ENCODE measurements at regions not wholly inside any gene's neighbourhood (a gene's known extent, or its start where the extent isn't known, plus 50 kb on each side); places are given as distances from the start of the nearest gene placed in this dataset.

DNA sequence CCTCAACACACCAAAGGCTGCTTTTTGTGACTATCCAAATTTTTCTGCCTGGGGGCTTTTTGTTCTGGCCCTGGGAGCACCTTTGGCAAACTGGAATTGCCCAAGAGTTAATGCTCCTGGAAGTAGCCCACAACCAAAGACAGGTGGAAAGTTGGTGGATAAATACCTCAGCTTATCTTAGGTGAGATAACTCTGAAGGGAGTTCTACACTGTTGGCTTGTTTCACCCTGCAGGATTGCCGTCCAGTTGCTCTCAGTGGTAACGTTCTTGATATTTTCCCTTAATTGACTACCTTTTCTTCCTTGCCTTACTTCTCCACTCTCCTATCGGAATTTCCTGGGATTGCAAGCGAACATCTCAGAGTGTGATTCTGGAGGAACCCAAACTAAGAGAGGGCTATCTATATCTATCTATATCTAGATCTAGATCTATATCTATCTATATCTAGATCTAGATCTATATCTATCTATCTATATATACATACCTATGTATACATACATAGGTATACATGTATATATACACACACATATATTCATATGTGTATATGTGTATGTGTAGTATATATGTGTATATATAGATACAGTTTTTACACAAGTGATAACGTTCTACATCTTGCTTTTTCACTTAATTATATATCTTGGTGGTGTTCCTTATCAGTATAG, 82.6 kb upstream of the DHX15 start:
- no peak for DNase-seq (ENCODE audit: low spot score)

DNA sequence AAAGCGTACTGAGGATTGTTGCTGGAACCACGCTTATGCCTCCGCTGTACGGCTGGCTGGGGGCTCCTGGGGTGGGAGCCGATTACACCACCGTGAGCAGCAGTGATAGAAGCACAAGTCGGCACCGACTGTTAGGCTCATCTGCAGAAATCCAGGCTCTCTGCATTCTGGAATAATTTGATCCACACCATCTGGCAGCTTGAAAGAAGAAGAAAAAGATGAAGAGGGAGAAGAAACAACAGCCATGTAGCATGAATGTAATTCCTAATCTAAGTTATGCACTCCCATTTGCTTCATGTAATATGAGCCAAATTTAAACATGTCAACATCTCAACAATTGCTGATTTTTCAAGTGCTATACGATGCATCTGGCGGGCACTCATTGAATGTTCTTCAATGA, 84.6 kb upstream of the DHX15 start:
- DNase-seq (ENCODE audit: low spot score), result no peak

DNA sequence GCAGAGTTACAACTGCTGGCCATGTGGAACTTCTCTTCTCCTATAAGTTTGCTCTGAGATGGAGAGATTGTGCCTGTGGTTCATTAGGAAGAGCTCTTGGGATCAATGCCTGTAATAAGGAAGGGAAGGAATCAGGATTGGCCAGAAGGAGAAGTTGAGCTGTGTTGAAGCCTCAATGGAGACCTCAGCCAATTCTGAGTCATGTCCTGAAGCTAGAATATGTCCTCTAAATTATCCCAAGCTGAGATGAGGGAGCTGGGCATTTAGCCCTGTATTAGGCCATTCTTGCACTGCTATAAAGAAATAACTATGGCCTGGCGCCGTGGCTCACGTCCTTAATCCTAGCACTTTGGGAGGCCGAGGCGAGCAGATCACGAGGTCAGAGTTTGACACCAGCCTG, 85.4 kb upstream of the DHX15 start:
- no peak for DNase-seq (ENCODE audit: low spot score)

DNA sequence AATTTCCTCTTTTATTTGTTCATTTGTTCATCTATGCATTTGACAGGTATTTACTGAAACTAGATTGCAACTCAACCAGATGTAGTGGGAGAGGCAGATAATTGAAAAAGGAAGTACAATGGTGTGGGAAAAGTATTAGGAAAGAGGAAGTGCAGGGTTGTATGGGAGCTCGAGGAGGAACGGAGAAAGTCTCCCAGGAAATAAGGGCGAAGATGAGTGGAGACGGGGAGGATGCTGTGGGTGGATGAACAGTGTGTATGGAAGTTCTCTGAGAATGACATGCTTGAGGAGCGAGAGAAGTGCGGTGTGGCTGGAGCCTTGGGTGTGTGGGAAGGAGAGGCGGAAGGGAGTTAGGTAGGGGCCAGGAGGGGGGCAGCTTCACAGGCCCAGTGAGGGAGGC, 87.5 kb upstream of the DHX15 start:
- no peak for DNase-seq (ENCODE audit: low spot score)

DNA sequence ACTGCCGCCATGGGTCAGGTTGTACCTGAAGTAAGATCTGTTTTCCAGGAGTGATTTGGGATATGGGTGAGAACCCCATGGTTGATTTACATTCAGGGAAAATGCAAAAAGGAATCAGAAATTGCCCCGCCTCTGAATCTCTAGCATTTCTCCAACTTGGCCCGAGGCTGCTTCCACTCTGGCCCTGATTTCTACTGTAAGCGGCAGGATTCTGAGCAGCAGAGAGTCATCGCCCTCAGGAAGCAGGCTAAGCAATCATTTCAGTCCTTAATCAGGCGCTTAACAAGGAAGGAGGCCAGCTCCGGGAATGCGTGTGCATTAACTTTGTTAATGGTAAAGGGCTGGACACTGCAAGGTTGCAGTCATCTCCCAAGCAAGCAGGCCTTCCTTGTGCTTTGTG, 88.5 kb upstream of the DHX15 start:
- no peak for DNase-seq (ENCODE audit: low spot score)

DNA sequence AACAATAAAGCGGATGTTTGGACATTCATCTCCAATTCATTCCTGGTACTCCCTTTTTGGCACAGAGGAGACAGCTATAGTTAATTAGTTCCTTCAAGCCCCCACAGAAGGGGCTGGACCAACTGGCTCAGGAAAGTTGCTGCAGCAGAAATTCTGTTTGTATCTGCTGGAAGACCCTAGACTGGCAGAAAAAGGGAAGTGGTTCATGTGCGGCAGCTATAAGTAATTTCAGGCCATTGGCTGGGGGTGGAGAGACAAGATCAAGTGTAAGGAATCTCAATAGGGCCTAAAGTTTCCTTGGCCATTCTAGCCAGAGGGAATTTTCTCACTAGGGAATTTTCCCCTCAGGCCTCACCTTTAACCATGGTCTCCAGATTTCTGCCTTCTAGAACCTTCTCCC, 89.9 kb upstream of the DHX15 start:
- DNase-seq (ENCODE audit: low spot score), result no peak

DNA sequence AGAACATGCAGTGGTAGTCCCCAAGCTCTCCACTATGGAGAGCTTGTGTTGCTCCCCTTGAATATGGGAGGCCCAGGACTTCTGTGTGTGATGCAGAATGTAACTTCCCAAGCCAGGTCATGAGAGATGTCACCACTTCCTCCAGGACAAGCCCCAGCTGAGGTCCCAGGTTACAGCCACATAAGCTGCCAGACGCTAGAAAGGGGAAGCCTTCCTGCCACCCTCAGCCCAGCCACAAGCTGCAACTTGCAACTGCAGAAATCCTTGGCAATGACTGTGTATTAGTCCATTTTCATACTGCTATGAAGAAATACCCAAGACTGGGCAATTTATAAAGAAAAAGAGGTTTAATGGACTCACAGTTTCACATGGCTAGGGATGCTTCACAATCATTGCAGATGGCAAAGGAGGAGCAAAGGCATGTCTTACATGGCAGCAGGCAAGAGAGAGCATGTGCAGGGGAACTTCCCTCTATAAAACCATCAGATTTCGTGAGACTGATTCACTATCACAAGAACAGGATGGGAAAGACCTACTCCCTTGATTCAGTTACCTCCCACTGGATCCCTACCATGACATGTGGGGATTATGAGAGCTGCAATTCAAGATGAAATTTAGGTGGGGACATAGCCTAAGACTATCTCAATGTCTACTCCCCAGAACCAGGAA, 91.5 kb upstream of the DHX15 start:
- DNase-seq (ENCODE audit: low spot score), result no peak

DNA sequence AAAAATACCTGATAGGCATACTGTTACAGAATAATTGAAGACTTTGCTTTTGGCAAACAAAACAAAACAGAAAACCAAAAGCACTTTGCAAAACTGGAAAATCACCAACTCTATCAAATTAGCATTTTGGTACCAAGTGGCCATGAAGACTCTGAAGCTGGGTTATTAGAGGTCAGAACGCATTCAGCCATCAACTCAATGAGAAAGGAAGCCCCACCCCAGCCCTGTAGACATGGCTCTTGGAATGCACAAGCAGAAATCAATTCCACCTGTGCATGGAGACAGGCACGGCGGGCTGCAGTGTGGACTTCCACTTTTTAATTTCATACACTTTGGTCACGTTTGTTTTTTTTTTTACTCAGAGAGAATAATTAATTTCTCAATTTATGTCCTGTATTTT, 93.6 kb upstream of the DHX15 start:
- DNase-seq (ENCODE audit: low spot score), result no peak

DNA sequence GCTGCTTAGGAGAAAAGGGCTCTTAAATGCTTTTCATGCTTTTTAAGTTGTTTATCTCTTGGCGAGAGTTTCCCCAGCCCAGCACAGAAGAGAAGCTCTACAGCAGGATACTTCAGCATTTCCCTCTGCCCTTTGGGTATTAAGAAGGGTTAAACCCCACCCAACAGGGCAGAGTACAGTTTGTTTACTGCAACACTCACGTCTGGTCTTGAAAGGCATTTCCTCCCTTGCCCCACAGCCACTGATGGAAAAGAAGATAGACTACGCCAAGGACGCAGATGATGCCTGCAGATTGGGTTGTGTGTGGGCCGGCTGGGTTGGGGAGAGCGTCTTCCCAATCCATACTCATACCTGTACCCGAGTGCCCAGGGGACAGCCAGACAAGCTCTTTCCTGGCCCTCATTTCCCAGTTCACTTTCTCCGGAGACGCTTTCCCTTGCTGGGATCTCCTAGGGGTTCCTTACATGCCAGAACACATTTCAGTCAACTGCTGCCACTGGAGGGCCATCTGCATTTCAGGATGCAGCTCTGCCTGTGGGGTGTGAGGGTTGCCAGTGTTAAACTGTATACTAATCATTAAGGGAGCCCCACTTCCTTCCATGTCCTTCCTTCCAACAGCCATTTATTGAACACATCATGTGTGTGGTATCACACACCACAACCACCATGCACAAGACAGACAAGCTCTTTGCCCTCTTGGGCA, 96.5 kb upstream of the DHX15 start:
- DNase-seq (ENCODE audit: low spot score), result no peak

DNA sequence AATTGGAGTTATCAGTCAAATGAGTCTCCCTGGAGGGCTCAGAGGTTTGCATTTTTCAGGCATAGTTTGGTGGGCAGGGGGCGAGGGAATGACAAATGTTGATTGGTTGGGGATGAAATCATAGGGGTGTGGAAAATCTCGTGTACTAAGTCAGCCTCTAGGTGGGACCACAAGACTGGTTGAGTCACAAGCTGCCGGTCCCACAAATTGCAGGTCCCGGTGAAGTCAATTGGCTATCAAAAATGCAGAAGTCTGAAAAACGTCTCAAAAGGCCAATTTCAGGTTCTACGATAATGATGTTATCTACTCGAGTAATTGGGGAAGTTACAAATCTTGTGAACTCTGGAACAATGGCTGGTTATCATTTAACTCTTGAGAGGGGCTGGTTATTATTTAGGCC, 98.8 kb upstream of the DHX15 start:
- no peak for DNase-seq (ENCODE audit: low spot score)

DNA sequence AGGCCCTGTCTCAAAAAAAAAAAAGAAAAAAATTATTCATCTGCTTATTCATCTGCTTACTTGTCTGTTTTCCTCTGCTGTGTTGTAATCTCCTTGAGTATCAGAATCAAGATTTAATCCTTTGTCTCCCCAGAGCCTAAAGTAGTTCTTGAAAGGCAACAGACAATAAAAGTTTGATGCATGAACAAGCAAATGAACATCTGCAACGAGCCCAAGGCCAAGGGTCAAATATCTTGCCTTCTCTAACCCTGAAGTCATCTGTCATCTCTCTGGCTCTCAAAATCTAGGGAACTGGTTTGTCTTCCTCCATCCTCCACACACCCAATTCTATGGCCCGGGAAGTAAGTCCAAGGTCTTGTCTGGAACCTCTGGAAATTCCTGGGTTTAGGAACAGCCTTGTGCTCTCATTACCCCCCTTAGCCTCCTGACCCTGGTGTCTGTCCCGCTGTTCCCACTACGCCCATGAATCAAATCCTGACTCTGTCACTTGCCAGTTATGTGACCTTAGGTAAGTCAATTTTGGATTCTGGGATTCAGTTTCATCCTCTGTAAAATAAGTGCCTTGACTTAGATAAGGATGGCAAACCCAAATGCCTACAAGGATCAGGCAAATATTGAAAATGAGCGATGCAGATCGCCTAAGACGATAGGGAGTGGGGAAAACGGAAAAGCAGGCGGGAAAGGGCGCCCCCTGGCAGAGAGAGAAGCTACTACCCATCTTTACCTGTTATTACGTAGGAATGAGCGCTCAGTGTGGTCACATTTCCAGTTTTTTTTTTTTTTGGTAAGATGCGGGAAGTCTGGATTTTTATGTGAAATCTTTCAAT, 102.7 kb upstream of the DHX15 start:
- no peak for DNase-seq (ENCODE audit: low spot score)

DNA sequence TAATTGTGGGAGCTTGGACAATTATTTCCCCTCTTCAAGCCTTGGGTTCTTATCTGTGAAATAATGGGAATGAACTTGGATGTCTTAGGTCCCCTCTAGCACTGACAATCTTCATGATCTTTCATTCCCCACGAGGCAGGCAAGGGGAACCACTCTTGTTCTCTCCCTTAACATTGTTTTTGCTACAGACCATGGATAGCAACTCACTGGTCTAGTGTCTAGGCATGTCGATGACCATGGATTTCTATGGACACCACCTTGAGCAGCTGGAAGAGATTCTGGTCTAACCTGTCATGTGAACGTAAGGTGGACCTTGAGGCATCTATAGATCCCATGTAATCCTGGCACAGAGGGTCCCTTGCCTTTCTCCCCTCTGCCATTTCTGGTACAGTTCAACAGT, 104.1 kb upstream of the DHX15 start:
- DNase-seq (ENCODE audit: low spot score), result no peak

DNA sequence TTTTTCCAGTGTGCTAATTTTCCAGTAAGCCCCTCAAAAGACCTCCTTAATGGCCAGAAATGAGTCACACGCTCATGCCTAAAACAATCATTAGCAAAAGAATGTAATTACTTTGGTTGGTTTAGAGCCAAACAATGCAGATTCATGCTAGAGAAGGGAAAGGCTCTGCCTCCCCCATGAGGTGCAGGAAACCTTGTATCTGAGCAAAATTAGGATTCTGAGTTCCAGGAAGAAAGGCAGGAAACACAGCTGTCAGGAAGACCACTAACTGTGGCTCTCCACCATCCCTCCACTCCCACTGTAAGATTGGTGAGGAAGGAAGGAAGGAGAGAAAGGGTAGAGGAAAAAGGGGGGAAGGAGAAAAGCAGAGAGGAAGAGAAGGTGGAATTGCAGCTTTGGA, 104.9 kb upstream of the DHX15 start:
- DNase-seq (ENCODE audit: low spot score), result no peak

DNA sequence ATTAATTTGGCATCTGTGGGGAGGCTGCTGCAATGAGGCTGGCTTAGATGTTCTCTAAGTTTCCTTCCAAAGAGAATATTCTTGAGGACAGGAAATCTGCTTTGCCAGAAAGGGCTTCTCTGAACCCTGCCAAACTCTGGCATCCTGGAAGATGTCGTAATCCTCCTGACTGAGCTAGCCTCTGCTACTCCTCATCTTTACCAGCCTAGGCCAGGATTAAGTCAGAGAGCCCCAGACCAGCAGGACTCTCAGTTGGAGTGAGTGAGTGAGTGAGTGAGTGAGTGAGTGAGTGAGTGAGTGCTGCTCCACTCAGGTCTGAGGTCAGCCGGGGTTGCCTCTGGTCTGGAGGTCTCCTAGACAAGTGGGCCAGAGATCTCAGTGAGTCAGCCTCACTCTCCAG, 104.9 kb upstream of the SOD3 start:
- DNase-seq (ENCODE audit: low spot score), result peak; percentile 60

DNA sequence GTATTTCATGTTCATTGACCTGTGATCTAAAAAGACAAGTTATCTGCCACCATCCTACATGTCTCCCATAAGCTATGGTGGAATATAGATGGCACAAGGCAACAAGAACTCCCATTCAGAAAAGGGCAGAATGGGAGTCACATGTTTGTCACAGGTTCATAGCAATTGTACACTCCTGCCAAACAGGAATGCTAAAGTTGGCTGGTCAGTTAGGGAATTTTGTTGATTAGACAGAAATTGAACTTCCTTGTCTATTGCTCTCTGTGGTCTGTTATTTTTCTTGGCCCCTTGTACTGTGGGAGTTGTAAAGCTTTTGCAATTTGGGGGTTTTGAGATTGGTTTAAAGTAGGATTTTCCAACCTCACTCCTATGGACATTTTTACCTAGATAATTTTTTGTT, 101.7 kb upstream of the SOD3 start:
- no peak for DNase-seq (ENCODE audit: low spot score)

DNA sequence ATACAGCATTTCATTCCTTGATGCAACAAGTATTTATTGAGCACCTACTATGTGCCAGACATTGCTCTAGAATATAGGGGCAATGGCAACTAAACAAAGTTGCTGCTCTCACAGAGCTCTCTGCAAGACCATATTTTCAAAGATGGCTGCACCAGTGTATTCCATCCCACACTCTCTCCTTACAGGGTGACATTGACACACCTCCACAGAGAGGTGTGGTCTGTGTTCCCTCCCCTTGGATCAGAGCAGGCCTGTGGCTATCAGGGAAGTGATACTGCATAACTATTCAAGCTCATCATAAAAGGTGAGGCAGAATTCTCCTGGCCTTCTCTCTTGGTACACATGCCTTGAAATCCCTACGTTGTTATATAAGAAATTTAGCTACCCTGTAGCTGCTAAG, 95.3 kb upstream of the SOD3 start:
- DNase-seq (ENCODE audit: low spot score), result no peak

DNA sequence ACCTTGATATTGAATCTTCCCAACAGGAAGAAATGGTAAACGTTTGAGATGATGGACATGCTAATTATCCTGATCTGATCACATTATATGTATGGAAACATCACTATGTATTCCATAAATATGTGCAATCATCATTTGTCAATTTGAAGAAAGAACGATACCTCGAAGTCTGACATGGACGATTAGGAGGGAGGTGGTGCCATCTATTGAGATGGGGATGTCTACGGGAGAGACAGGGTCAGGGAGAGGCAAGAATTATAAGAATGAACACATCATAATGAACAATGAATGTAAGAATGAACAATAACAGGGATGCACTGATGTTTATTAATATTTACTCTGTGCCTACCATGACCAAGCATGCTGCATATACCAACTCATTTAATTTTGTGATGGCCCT, 93.7 kb upstream of the SOD3 start:
- DNase-seq (ENCODE audit: low spot score), result no peak

DNA sequence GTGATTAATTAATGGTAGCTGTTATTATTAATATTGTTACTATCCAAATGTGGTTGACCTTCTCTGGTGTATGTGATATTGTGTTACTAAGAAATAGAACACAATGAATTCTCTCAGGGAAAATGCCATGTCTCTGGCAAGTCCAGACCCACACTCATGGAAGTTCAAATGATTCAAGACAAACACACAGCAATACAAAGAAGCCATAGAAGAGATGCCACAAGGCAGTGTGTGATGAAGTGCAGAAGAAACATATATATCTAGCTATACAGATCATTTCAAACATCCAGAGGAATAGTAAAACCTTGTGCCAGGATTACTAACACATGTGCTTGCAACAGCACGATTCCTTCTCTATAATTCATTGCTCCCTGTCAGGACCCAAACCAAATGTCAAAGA, 93.1 kb upstream of the SOD3 start:
- no peak for DNase-seq (ENCODE audit: low spot score)

DNA sequence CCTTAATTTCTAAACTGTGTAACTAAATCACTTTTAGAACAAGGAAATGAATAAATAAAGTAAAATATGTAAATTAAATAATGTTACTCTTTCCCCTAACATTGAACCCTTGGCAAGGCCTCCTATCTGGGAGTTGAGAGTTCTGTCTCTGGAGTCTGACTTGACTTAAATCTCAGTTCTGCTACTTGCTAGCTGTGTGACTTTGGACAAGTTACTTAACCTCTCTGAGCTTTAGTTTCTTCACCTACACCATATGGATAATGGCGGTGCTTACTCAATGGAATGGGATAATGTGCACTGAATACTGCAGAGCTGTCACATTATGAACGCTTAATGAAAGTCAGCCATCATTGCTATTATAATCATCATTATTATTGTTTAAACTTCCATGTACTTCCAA, 92.1 kb upstream of the SOD3 start:
- no peak for DNase-seq (ENCODE audit: low spot score)

DNA sequence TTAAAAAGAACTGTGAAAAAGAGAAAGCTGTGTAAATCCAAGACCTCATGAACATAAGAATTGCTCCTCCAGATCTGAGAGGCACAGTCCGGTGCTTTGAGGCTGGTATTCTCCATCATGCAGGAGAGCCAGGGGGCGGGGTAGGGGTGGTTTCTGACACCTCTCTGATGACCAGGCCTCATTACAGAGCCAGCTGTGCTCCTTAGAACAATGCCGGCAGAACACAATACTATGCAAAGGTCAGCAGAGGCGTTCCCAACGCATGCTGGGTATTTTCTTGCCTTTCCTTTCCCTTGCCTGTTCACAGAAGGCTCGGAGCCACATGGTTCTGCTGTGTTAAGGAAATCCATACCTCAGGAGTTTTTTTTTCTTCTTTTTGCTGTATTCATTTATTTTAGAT, 91.2 kb upstream of the SOD3 start:
- no peak for DNase-seq (ENCODE audit: low spot score)

DNA sequence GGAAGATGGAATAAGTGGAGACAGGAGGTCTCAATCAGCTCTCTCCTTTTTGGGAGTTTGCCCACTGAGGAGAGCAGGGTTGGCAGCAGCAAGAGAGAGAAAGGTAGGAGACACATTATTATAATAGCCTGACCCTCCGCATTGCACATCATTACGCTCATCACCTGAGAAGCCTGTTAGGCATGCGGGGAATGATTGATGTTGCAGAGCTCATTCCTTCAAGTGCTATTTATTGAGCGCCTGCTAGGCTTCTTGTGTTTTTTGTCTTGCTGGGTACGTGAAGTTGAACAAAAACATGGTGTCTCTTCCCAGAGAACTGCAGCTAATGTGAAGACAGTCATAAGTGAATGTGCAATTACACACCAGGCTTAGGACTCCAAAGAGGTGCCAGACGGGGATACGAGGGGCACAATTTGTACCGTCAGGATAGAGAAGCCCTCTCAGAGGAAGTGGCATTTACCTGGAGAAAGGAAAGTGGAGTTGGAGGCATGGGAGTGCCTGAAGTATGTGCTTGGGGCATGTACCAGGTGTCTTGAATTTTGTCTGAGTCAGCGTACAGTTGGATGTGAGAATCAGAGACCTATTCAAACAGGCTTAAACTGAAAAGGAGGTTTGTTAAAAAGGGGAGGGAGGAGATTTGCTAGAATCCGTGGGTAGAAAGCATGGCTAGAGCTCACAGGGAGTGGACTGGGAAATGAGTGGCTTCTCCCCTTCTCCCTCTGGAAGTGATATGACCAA, 90.2 kb upstream of the SOD3 start:
- DNase-seq (ENCODE audit: low spot score), result no peak

DNA sequence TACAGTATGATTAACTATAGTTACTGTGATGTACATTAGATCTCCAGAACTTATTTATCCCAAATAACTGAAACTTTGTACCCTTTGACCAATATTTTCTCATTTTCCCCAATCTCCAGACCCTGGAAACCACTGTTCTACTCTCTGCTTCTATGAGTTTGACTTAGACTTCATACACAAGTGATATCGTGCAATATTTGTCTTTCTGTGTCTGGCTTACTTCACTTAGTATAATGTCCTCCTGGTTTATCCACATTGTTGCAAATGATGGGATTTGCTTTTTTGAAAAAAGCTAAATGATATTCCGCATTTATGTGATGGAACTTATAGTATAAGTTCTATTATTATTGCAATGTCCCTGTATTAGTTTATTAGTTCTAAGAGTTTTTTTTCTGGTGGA, 81.8 kb upstream of the SOD3 start:
- no peak for DNase-seq (ENCODE audit: low spot score)

Measured in AG08395 (cell line).